ENCODE measurements at regions not wholly inside any gene's neighbourhood (a gene's known extent, or its start where the extent isn't known, plus 50 kb on each side); places are given as distances from the start of the nearest gene placed in this dataset.

GRCh38 chr5:132130918-132131715 lies 57.5 kb downstream of the CSF2 start:
- DNase-seq = no peak

GRCh38 chr5:132132138-132132537 lies 58.5 kb downstream of the CSF2 start:
- no peak for DNase-seq

- peak in 1 of 2 donors; percentile 52 for DNase-seq
Observed at GRCh38 chr5:132134384-132134783, 60.8 kb downstream of the CSF2 start.

- no peak for DNase-seq
Observed at GRCh38 chr5:132136906-132137305, 63.3 kb downstream of the CSF2 start.

GRCh38 chr5:132138260-132138659 lies 64.7 kb downstream of the CSF2 start:
- DNase-seq = no peak
